AG04449 (cell line): ENCODE measurements at regions not wholly inside any gene's neighbourhood (a gene's known extent, or its start where the extent isn't known, plus 50 kb on each side); places are given as distances from the start of the nearest gene placed in this dataset.

Experiments
- CTCF ChIA-PET: fragments of 350-600 bp; formaldehyde crosslinking; extraction: SDS; loops from one replicate; lab custom pipeline; 2021; ENCODE audit warnings: antibody characterized with exemption; lab: Yijun Ruan, JAX
- POLR2A ChIA-PET: fragments of 400-600, 350-600 bp; formaldehyde crosslinking; extraction: SDS; loops from one replicate; lab custom pipeline; 2020; ENCODE audit warnings: antibody characterized with exemption, inconsistent platforms; lab: Yijun Ruan, JAX
- DNase-seq: peaks from one replicate; pipeline ENCODE4 v3.0.0-alpha.2; 2010; ENCODE audit warnings: low read depth, low spot score
- H3K4me3 ChIP-seq: 2 replicates; pipeline ENCODE4 v1.5.1; 2011; ENCODE audit warnings: low read depth, mild to moderate bottlenecking, control low read depth, low read length
- CTCF ChIP-seq: IDR thresholded peaks from one replicate; pipeline ENCODE4 v1.5.1; 2011; ENCODE audit warnings: mild to moderate bottlenecking, moderate library complexity, low read length, control low read depth, inconsistent platforms; ENCODE audit not compliant: insufficient read depth; ENCODE audit errors: missing control alignments

GRCh38 chr6:132948889-132949288 lies 134.5 kb downstream of the RPS12 start:
- DNase-seq: no peak
- CTCF ChIA-PET: no interaction called here
- H3K4me3 ChIP-seq: no peak overlapping the region
- TF ChIP-seq CTCF: no peak
- POLR2A ChIA-PET: no interaction called here

GRCh38 chr6:132950566-132950965 lies 136.2 kb downstream of the RPS12 start:
- CTCF ChIA-PET: interaction anchor here (1.9 kb wide), 1 partner anchor 12 kb away, joined by 6 read pairs; no protein-coding TSS in a partner anchor
- no peak for DNase-seq
- no peak overlapping the region for H3K4me3 ChIP-seq
- POLR2A ChIA-PET: no interaction called here
- TF ChIP-seq CTCF: no peak

GRCh38 chr6:132952031-132952867 lies 137.9 kb downstream of the RPS12 start:
- CTCF ChIA-PET: interaction anchor here (2.2 kb wide), 1 partner anchor 10 kb away, joined by 7 read pairs; no protein-coding TSS in a partner anchor
- H3K4me3 ChIP-seq: no peak overlapping the region
- TF ChIP-seq CTCF: no peak
- POLR2A ChIA-PET: interaction anchor here (0.6 kb wide), 1 partner anchor 1039 kb away, joined by 4 read pairs; no protein-coding TSS in a partner anchor
- DNase-seq: no peak

GRCh38 chr6:132952986-132953385 lies 138.6 kb downstream of the RPS12 start:
- no peak for TF ChIP-seq CTCF
- CTCF ChIA-PET: interaction anchor here (2.2 kb wide), 1 partner anchor 10 kb away, joined by 7 read pairs; no protein-coding TSS in a partner anchor
- no peak overlapping the region for H3K4me3 ChIP-seq
- no peak for DNase-seq
- POLR2A ChIA-PET: interaction anchor here (0.6 kb wide), 1 partner anchor 1039 kb away, joined by 4 read pairs; no protein-coding TSS in a partner anchor

GRCh38 chr6:132954222-132954621 lies 139.9 kb downstream of the RPS12 start:
- CTCF ChIA-PET: no interaction called here
- no peak for TF ChIP-seq CTCF
- no peak overlapping the region for H3K4me3 ChIP-seq
- no peak for DNase-seq
- POLR2A ChIA-PET: no interaction called here

- ChIA-PET POLR2A (interaction anchor here (0.6 kb wide), 1 partner anchor 141 kb away, joined by 6 read pairs; no protein-coding TSS in a partner anchor), CTCF (no interaction called here)
- no peak for DNase-seq
Observed at GRCh38 chr6:132954936-132955335, 140.6 kb downstream of the RPS12 start.

More at GRCh38 chr6:132954936-132955335, 140.6 kb downstream of the RPS12 start:
- no peak for TF ChIP-seq CTCF
- H3K4me3 ChIP-seq: no peak overlapping the region
